HepG2 (cell line): ENCODE measurements at regions not wholly inside any gene's neighbourhood (a gene's known extent, or its start where the extent isn't known, plus 50 kb on each side); places are given as distances from the start of the nearest gene placed in this dataset.

Source experiments
- ATAC-seq: fragments of 200-7000 bp; cut with Tn5 transposase; 3 replicates; pipeline ENCODE4 v1.9.1; 2020; ENCODE audit warnings: mild to moderate bottlenecking, moderate library complexity
- BruUV-seq: library from RNA; stranded (reverse); fragments of 400-500 nt; replicated peaks from 2 replicates; lab custom pipeline; 2021; lab: Mats Ljungman, UMichigan
- CTCF ChIA-PET: fragments of 300-600 bp; formaldehyde crosslinking; extraction: SDS; loops from one replicate; lab custom pipeline; 2021; ENCODE audit warnings: low total read pairs, inconsistent platforms, low intra/inter-chr PET ratio; lab: Yijun Ruan, JAX
- POLR2A ChIA-PET: fragments of 350-600 bp; sonication (Branson Sonifier 250); formaldehyde crosslinking; loops from one replicate; lab custom pipeline; 2020; ENCODE audit warnings: antibody characterized with exemption, inconsistent platforms; lab: Yijun Ruan, JAX
- DNase-seq: peaks from one replicate; pipeline ENCODE4 v3.0.0-alpha.2; 2015; ENCODE audit warnings: low spot score
- FAIRE-seq: peaks from 3 replicates; lab custom pipeline; 2011; peaks lifted over from hg19 to GRCh38; lab: Jason Lieb, UNC
- H2AFZ ChIP-seq: one replicate; pipeline ENCODE4 v1.6.1; 2011; ENCODE audit warnings: low read length, inconsistent platforms
- H3K27ac ChIP-seq: fragments of 300-600 bp; 3 replicates; pipeline ENCODE4 v1.8.0; 2011; ENCODE audit warnings: mixed run types, mild to moderate bottlenecking, mixed read lengths, low read length, inconsistent platforms; ENCODE audit not compliant: insufficient read depth; ENCODE audit errors: extremely low read length
- H3K27me3 ChIP-seq, 2 experiments: fragments of 200-600 bp in 1 of 2; 2 replicates in 1 of 2; 3 replicates in 1 of 2; pipeline versions ENCODE4 v1.6.0 to v1.8.0; 2011; ENCODE audit warnings: low read length in 2 of 2, mild to moderate bottlenecking in 2 of 2, moderate library complexity in 2 of 2, inconsistent platforms in 1 of 2; ENCODE audit not compliant: insufficient read depth in 2 of 2, control insufficient read depth in 1 of 2
- H3K36me3 ChIP-seq, 2 experiments: fragments of 200-600 bp in 1 of 2; replicated peaks in 1 of 2; 2 replicates in 1 of 2; 3 replicates in 1 of 2; pipeline versions ENCODE4 v1.5.1 to v1.8.0; 2011; ENCODE audit warnings: low read length in 2 of 2, inconsistent platforms in 1 of 2; ENCODE audit not compliant: insufficient read depth in 2 of 2, control insufficient read depth in 1 of 2
- H3K4me1 ChIP-seq: 2 replicates; pipeline ENCODE4 v1.5.1; 2012; ENCODE audit warnings: low read length, inconsistent platforms; ENCODE audit not compliant: insufficient read depth
- H3K4me2 ChIP-seq: 2 replicates; pipeline ENCODE4 v1.6.0; 2011; ENCODE audit warnings: low read depth, low read length, inconsistent platforms
- H3K4me3 ChIP-seq, 3 experiments: fragments of 200-600 bp in 1 of 3; sonication (generic), shearing (Covaris generic) in 1 of 3; replicated peaks in 1 of 3; 2 replicates each; pipeline ENCODE4 v1.5.1; 2011 to 2016; ENCODE audit warnings: low read length in 3 of 3, inconsistent platforms in 2 of 3, low read depth in 2 of 3, mild to moderate bottlenecking in 2 of 3, control low read depth in 1 of 3, mixed read lengths in 1 of 3; ENCODE audit not compliant: insufficient read depth in 1 of 3
- H3K79me2 ChIP-seq: one replicate; pipeline ENCODE4 v1.6.1; 2011; ENCODE audit warnings: low read length, inconsistent platforms; ENCODE audit not compliant: insufficient read depth
- H3K9ac ChIP-seq: 2 replicates; pipeline ENCODE4 v1.6.0; 2011; ENCODE audit warnings: mild to moderate bottlenecking, low read depth, low read length, inconsistent platforms; ENCODE audit not compliant: insufficient read depth
- H3K9me3 ChIP-seq: 2 replicates; pipeline ENCODE4 v1.5.1; 2012; ENCODE audit warnings: mild to moderate bottlenecking, low read length
- H4K20me1 ChIP-seq: 2 replicates; pipeline ENCODE4 v1.6.0; 2011; ENCODE audit warnings: inconsistent platforms, mild to moderate bottlenecking, low read length, moderate library complexity; ENCODE audit not compliant: insufficient read depth
- BHLHE40 ChIP-seq: IDR thresholded peaks from 2 replicates; pipeline ENCODE4 v1.6.1; 2011; ENCODE audit warnings: low read length, improper control_type of control experiment
- CREB1 ChIP-seq, 2 experiments: fragments of 450-650 bp in 1 of 2; IDR thresholded peaks; 2 replicates each; pipeline ENCODE4 v1.6.1; 2016 to 2017; ENCODE audit warnings: control low read depth in 1 of 2, mild to moderate bottlenecking in 1 of 2, missing compliant biosample characterization in 1 of 2, missing genetic modification characterization in 1 of 2
- IRX3 ChIP-seq: sonication (generic); formaldehyde crosslinking; IDR thresholded peaks from 2 replicates; pipeline ENCODE4 v1.8.1; 2023; ENCODE audit warnings: mild to moderate bottlenecking, low read depth, missing genetic modification reagents, borderline replicate concordance
- REL ChIP-seq: sonication (generic); formaldehyde crosslinking; conservative IDR thresholded peaks from 2 replicates; pipeline ENCODE4 v1.8.0; 2022; ENCODE audit warnings: mild to moderate bottlenecking, missing genetic modification reagents, moderate library complexity
- RXRB ChIP-seq: IDR thresholded peaks from 2 replicates; pipeline ENCODE4 v1.6.1; 2016; ENCODE audit warnings: borderline replicate concordance, missing genetic modification reagents, missing compliant biosample characterization
- U2AF1 ChIP-seq: fragments of 200-400 bp; formaldehyde crosslinking; optimal IDR thresholded peaks from 2 replicates; pipeline ENCODE3; 2017; ENCODE audit warnings: mild to moderate bottlenecking, low read depth, low read length
- ZFP41 ChIP-seq: sonication (generic); formaldehyde crosslinking; IDR thresholded peaks from 2 replicates; pipeline ENCODE4 v1.4.0; 2020; ENCODE audit warnings: mild to moderate bottlenecking, missing genetic modification reagents, borderline replicate concordance
- ZNF224 ChIP-seq: sonication (generic); formaldehyde crosslinking; IDR thresholded peaks from 2 replicates; pipeline ENCODE4 v1.5.0; 2020; ENCODE audit warnings: mild to moderate bottlenecking, missing genetic modification reagents
- ZNF556 ChIP-seq: sonication (generic); formaldehyde crosslinking; IDR thresholded peaks from 2 replicates; pipeline ENCODE4 v1.4.0; 2020; ENCODE audit warnings: mild to moderate bottlenecking, missing genetic modification reagents, borderline replicate concordance
- ZNF761 ChIP-seq: sonication (generic); formaldehyde crosslinking; conservative IDR thresholded peaks from 2 replicates; pipeline ENCODE4 v1.4.0; 2020; ENCODE audit warnings: mild to moderate bottlenecking, missing genetic modification reagents
- ZSCAN29 ChIP-seq: sonication (generic); formaldehyde crosslinking; conservative IDR thresholded peaks from 2 replicates; pipeline ENCODE4 v1.4.0; 2020; ENCODE audit warnings: mild to moderate bottlenecking, missing genetic modification reagents
- WGBS: methylation state at CpG from one replicate; pipeline ENCODE4 v1.1.6; 2017; ENCODE audit warnings: low lambda C conversion rate; 5-methylcytosine and 5-hydroxymethylcytosine counted together
- in situ Hi-C: cut with HindIII; loops from 2 replicates; pipeline ENCODE4 v1.10.0; 2017; ENCODE audit warnings: low pct_unique_long_range_greater_than_20kb; ENCODE audit not compliant: extremely low pct_ligation_motif_present
- intact Hi-C: fragments of 100-400 bp; cut with micrococcal nuclease; formaldehyde crosslinking; loops from one replicate; pipeline ENCODE4 v1.10.0; 2022; ENCODE audit not compliant: unreplicated experiment
- TF ChIP-seq, protein P1 (sequence below): IDR thresholded peaks from 2 replicates; pipeline ENCODE4 v1.6.1; 2012; ENCODE audit warnings: low read depth, low read length, improper control_type of control experiment

DNA sequence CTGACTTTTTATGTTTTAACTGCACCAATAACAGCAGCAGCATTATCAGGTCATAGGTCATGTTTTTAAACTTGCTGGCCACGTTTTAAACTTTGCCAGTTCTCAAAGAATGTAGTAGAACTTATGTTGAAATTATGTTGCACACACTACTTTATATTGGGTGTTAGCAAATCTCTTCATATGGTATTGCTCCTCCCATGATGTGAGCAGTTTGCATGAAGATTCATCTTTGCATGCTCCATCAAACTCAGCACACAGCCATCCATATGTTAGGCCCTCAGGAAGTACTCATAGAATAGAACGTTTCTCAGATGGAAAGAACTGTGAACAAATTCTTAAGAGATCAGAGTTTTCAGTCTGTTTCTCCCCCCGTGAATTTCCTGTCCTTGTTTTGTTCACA lies 128.6 kb upstream of the MAP9 start:
- CTCF ChIA-PET: no interaction called here
- Histone ChIP-seq H3K9ac (no peak overlapping the region), H3K79me2 (no peaks in the 10 kb centered on the region), H2AFZ (peak overlapping the region; percentile 15), H3K27me3 (no peaks in the 10 kb centered on the region), H3K4me2 (no peak overlapping the region), H3K9me3 (no peaks in the 10 kb centered on the region), H3K36me3 (no peaks in the 10 kb centered on the region), H3K4me1 (no peaks in the 10 kb centered on the region), H4K20me1 (no peaks in the 10 kb centered on the region), H3K27ac (no peak overlapping the region), H3K4me3 (no peak overlapping the region)
- DNase-seq (no peak), FAIRE-seq (no peak), ATAC-seq (no peak)
- BruUV-seq: no TSS peak
- POLR2A ChIA-PET: no interaction called here
- WGBS: 0% methylated on average over 3 of the region's 3 CpGs
- TF ChIP-seq BHLHE40 (no peak), ZFP41 (CRISPR knock-in tag) (no peak), ZNF224 (CRISPR knock-in tag) (no peak), ZNF761 (CRISPR knock-in tag) (no peak), REL (no peak), ZNF556 (CRISPR knock-in tag) (no peak), CREB1 (IDR thresholded peaks at IDR 0.05) (no peak), CREB1 (CRISPR knock-in tag; IDR thresholded peaks at IDR 0.05) (no peak), RXRB (CRISPR knock-in tag) (no peak), U2AF1 (no peak), ZSCAN29 (CRISPR knock-in tag) (no peak), IRX3 (CRISPR knock-in tag) (no peak)
- TF ChIP-seq, protein P1, sequence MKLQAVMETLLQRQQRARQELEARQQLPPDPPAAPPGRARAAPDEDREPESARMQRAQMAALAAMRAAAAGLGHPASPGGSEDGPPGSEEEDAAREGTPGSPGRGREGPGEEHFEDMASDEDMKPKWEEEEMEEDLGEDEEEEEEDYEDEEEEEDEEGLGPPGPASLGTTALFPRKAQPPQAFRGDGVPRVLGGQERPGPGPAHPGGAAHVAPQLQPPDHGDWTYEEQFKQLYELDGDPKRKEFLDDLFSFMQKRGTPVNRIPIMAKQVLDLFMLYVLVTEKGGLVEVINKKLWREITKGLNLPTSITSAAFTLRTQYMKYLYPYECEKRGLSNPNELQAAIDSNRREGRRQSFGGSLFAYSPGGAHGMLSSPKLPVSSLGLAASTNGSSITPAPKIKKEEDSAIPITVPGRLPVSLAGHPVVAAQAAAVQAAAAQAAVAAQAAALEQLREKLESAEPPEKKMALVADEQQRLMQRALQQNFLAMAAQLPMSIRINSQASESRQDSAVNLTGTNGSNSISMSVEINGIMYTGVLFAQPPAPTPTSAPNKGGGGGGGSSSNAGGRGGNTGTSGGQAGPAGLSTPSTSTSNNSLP: no peak
- in situ Hi-C loops (no loop called here), intact Hi-C loops (no loop called here)
